ENCODE measurements at regions not wholly inside any gene's neighbourhood (a gene's known extent, or its start where the extent isn't known, plus 50 kb on each side); places are given as distances from the start of the nearest gene placed in this dataset.
A peak's percentile ranks its signal among the peaks of the same experiment; 100 is the strongest.

DNA sequence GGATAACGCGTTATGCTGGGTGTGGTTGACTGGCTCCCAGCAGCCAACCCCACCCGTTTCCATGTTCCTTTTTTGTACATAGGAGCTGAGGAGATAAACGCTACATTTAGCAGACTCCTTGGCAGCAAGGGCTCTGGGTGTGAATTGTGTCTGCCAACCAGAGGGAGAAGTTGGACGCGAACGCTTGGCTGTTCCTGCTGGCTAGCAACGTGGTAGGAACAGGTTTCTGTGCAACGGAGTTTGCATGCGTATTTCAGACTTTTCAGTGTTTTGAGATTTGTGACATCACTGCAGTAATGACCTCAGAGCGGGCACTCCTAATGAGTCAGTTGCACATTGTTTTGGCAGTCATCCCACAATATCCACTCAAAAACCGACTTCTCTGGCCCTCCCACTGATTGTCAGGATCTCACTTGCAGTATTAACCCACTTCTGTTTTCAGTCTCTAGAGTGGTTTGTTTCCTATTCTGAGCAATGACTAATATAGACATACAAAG is 98.7 kb upstream of the RGS1 start:
- WGBS, 2 experiments (ENCODE audit: insufficient coverage in 2 of 2): 95 to 96% methylated on average over 8 to 12 of the region's 12 CpGs
- Histone ChIP-seq H3K4me3 (ENCODE audit: extremely low read depth, insufficient read depth, low read length, poor library complexity, severe bottlenecking) (no peak overlapping the region), H3K36me3 (ENCODE audit: control insufficient read depth, insufficient read depth, low read length) (no peaks in the 10 kb centered on the region), H3K27ac (ENCODE audit: low read depth, low read length, severe bottlenecking) (no peak overlapping the region), H3K9me3 (ENCODE audit: control insufficient read depth, low read length) (peaks cover 6% of the 10 kb centered on the region), H3K4me1 (ENCODE audit: control insufficient read depth, insufficient read depth, low read length, poor library complexity, severe bottlenecking) (no peaks in the 10 kb centered on the region)

DNA sequence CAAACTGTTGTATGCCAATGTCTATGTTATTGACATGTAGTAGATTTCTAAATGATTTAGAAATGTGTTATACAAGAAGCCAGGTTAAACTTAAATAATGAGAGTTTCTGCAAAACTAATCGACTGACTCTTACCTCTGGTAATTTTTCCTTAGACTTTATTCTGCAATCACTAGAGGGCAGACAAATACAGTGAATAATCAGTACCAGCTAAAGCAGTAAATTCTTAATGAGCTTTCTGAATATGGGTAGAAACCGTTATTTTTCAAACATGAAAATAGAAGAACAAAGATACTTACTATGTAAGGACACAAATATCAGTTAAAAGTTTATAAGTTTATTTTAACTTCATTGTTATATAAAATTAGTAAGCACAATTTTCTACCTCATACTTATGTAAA is 97.9 kb upstream of the RGS1 start:
- Histone ChIP-seq H3K9me3 (ENCODE audit: control insufficient read depth, low read length) (peaks cover 6% of the 10 kb centered on the region), H3K27ac (ENCODE audit: low read depth, low read length, severe bottlenecking) (no peak overlapping the region), H3K4me1 (ENCODE audit: control insufficient read depth, insufficient read depth, low read length, poor library complexity, severe bottlenecking) (no peaks in the 10 kb centered on the region), H3K4me3 (ENCODE audit: extremely low read depth, insufficient read depth, low read length, poor library complexity, severe bottlenecking) (no peak overlapping the region), H3K36me3 (ENCODE audit: control insufficient read depth, insufficient read depth, low read length) (no peaks in the 10 kb centered on the region)
- WGBS, 2 experiments (ENCODE audit: insufficient coverage in 2 of 2): no CpG with 5 or more reads among the region's 2 CpGs

DNA sequence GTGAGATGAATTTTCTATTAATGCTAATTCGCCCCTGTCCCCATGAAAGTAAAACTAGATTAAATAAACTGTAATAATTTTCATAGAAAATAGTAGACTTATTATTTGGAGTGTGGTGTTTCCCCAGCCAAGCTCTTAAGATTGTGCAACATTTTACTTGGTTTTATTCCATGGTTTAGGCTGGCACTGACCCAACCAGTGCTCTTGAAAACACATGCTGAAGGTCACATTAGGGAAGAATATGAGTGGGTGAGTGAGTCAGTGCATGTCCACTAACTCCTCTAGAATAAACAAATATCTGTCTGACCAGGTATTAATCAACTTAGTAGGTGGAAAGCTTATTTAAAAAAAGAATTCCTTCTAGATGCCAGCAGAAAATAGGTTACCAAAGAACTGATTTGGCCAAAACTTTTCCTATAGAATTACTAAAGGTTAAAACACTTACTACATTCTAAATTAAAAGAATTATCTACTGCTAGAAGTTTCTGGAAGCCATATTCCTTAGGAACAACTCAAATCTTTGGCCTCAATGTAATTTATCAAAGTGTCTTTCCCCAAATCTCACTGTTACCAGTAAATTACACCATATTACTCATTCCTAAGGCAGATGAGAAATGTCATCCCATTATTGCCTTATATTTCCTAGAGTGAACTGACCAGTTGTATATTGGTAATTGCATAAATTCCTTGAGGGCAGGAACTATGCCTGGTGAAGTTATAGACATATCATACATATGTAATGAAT is 89.7 kb upstream of the RGS1 start:
- Histone ChIP-seq H3K27ac (ENCODE audit: low read depth, low read length, severe bottlenecking) (no peak overlapping the region), H3K9me3 (ENCODE audit: control insufficient read depth, low read length) (no peaks in the 10 kb centered on the region), H3K36me3 (ENCODE audit: control insufficient read depth, insufficient read depth, low read length) (no peaks in the 10 kb centered on the region), H3K4me3 (ENCODE audit: extremely low read depth, insufficient read depth, low read length, poor library complexity, severe bottlenecking) (no peak overlapping the region), H3K4me1 (ENCODE audit: control insufficient read depth, insufficient read depth, low read length, poor library complexity, severe bottlenecking) (no peaks in the 10 kb centered on the region)
- no CpG with 5 or more reads among the region's 1 CpG for WGBS, 2 experiments (ENCODE audit: insufficient coverage in 2 of 2)

DNA sequence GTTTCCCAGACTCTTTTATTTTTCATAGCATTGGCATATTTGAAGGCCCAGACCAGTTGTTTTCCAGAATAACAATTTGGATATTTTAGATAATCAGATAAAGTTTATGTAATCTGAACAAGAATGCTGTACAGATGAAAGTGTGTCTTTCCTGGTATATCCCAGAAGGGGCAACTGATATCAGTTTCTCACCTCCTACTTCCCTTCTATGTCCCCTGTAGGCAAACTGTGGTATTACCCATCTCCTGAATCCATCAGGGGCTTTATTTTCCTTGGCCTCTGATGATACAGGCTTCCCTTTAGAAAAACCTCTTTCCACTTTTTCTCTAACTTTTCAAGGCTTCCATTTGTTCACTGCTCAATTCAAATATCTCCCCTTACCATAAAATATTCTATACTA is 87.5 kb upstream of the RGS1 start:
- no peak overlapping the region for H3K27ac ChIP-seq (ENCODE audit: low read depth, low read length, severe bottlenecking)

DNA sequence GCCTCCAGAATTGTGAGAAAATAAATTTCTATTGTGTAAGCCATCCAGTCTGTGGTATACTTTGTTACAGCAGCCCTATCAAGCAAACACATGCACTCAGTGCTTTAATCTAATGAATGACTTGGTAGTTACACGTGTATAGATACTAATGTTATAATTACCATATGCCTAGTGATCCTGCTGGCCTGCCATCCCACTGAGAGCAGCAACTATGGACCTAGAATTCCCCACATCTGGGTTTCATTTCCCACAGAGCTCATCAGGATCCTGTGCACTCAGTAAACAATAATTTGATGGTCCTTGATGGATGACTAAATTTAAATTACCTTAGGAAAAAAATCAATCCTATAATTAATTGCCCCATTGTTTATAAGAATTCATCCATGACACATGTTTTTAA is 86.5 kb upstream of the RGS1 start:
- H3K4me3 ChIP-seq (ENCODE audit: extremely low read depth, insufficient read depth, low read length, poor library complexity, severe bottlenecking): no peak overlapping the region
- WGBS, 2 experiments (ENCODE audit: insufficient coverage in 2 of 2): no CpG with 5 or more reads among the region's 1 CpG
- H3K9me3 ChIP-seq (ENCODE audit: control insufficient read depth, low read length): no peaks in the 10 kb centered on the region
- H3K27ac ChIP-seq (ENCODE audit: low read depth, low read length, severe bottlenecking): peak overlapping the region; percentile 37
- H3K36me3 ChIP-seq (ENCODE audit: control insufficient read depth, insufficient read depth, low read length): no peaks in the 10 kb centered on the region
- no peaks in the 10 kb centered on the region for H3K4me1 ChIP-seq (ENCODE audit: control insufficient read depth, insufficient read depth, low read length, poor library complexity, severe bottlenecking)

More for the DNA sequence above, 87.5 kb upstream of the RGS1 start:
- no peaks in the 10 kb centered on the region for H3K4me1 ChIP-seq (ENCODE audit: control insufficient read depth, insufficient read depth, low read length, poor library complexity, severe bottlenecking)
- no peaks in the 10 kb centered on the region for H3K36me3 ChIP-seq (ENCODE audit: control insufficient read depth, insufficient read depth, low read length)
- no peak overlapping the region for H3K4me3 ChIP-seq (ENCODE audit: extremely low read depth, insufficient read depth, low read length, poor library complexity, severe bottlenecking)
- no peaks in the 10 kb centered on the region for H3K9me3 ChIP-seq (ENCODE audit: control insufficient read depth, low read length)

DNA sequence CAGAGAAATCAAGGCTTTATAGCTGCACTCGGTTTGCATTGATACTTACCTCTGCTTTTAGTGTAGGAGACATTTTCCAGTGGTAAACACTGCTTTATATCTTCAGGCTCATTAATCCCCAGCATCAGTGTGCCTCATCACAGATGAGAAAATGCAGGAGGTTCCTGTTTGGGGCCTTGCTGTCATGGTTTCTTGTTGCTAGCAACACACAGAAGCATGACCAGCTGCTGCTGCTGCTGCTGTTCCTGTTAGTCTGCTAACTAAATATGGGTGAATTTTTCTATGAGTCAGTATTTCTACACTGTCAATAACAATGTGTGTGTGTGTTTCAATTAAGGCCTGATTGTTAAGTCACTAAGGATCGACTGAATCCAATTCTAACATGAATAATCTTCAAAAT is 85.8 kb upstream of the RGS1 start:
- 80% methylated on average over 1 of the region's 2 CpGs; no CpG with 5 or more reads in 1 of the 2 experiments for WGBS, 2 experiments (ENCODE audit: insufficient coverage in 2 of 2)

DNA sequence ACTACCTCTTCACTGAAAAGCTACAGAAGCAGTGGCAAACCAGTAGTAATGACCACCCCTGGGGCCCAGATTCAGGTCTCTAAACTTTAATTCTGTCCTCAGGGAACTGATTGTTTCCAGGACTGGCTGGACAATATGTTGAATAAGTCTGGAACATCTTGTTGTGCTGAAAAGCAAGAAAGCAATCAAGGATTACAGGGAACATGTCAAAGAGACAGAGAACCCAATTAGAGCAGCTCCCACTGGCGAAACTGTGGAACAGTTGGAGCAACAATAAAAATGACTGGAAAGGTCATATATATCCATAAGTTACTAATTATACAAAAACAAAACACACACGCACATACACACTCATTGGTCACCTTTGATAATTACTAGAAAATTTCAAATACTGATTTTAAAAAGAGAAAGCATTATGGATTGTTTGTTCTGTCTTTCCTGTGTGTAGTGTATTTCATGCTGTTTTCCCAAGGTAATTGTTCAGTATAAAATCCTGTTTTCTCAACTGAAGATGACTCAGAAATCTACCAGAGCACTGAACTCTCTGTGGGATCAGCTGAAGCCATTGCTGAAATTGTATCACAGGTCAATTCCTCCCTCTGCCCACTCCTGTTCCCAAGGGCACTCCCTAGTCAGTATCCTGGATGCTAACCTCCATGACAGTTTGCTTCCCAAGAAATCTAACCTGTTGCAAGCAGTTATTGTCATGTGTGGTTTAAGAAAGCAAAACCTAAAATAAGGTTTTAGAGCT is 83.6 kb upstream of the RGS1 start:
- WGBS, 2 experiments (ENCODE audit: insufficient coverage in 2 of 2): no CpG with 5 or more reads among the region's 2 CpGs
- Histone ChIP-seq H3K36me3 (ENCODE audit: control insufficient read depth, insufficient read depth, low read length) (no peaks in the 10 kb centered on the region), H3K4me3 (ENCODE audit: extremely low read depth, insufficient read depth, low read length, poor library complexity, severe bottlenecking) (no peak overlapping the region), H3K27ac (ENCODE audit: low read depth, low read length, severe bottlenecking) (no peak overlapping the region), H3K4me1 (ENCODE audit: control insufficient read depth, insufficient read depth, low read length, poor library complexity, severe bottlenecking) (no peaks in the 10 kb centered on the region), H3K9me3 (ENCODE audit: control insufficient read depth, low read length) (no peaks in the 10 kb centered on the region)

More for the DNA sequence above, 85.8 kb upstream of the RGS1 start:
- Histone ChIP-seq H3K9me3 (ENCODE audit: control insufficient read depth, low read length) (no peaks in the 10 kb centered on the region), H3K36me3 (ENCODE audit: control insufficient read depth, insufficient read depth, low read length) (no peaks in the 10 kb centered on the region), H3K4me1 (ENCODE audit: control insufficient read depth, insufficient read depth, low read length, poor library complexity, severe bottlenecking) (no peaks in the 10 kb centered on the region), H3K4me3 (ENCODE audit: extremely low read depth, insufficient read depth, low read length, poor library complexity, severe bottlenecking) (no peak overlapping the region), H3K27ac (ENCODE audit: low read depth, low read length, severe bottlenecking) (peak overlapping the region; percentile 85)

DNA sequence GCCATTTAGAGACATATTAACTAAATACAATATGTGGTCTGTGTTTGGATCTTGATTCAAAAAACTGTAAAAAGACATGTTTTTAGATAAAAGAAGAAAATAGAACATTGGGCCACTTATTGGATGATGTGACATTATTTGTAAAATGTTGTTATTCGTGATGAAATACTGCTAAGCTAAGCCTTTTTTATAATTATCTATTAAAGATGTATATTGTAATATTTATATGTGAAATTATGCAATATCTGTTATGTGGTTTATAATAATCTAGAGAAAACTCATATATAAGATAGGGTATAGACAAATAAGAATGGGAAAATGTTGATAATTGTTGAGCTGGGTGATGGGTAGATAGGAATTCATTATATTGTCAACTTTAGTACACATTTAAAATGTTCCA is 82.0 kb upstream of the RGS1 start:
- Histone ChIP-seq H3K4me1 (ENCODE audit: control insufficient read depth, insufficient read depth, low read length, poor library complexity, severe bottlenecking) (no peaks in the 10 kb centered on the region), H3K9me3 (ENCODE audit: control insufficient read depth, low read length) (no peaks in the 10 kb centered on the region), H3K27ac (ENCODE audit: low read depth, low read length, severe bottlenecking) (no peak overlapping the region), H3K36me3 (ENCODE audit: control insufficient read depth, insufficient read depth, low read length) (no peaks in the 10 kb centered on the region), H3K4me3 (ENCODE audit: extremely low read depth, insufficient read depth, low read length, poor library complexity, severe bottlenecking) (no peak overlapping the region)
- 80% methylated on average over 1 of the region's 1 CpG; no CpG with 5 or more reads in 1 of the 2 experiments for WGBS, 2 experiments (ENCODE audit: insufficient coverage in 2 of 2)

DNA sequence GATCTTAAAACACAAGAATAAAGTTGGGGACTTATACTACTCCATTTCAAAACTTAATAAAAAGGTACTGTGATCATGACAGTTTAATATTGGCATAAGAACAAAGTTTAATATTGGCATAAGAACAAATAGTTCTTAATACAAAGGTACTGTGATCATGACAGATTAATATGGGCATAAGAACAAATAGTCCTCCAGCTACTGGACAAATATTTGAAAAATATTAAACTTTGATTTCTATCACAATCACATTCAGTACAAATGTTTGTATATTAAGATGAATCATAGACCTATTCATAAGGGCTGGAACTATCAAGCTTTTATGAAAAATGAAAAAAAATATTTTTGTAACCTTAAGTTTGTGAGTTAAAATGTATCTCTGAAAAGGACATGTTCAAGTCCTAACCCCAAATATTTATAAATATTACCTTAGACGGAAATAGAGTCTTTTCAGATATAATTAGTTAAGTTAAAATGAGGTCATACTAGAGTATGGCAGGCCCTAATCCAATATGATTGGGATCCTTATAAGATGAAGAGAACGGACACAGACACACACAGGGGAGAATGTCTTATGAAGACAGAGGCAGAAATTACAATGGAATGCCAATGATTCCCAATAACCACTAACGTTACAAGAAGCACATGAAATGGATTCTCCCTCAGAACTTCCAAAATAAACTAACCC is 79.1 kb upstream of the RGS1 start:
- no peak overlapping the region for H3K4me3 ChIP-seq (ENCODE audit: extremely low read depth, insufficient read depth, low read length, poor library complexity, severe bottlenecking)
- no CpG with 5 or more reads among the region's 3 CpGs for WGBS, 2 experiments (ENCODE audit: insufficient coverage in 2 of 2)
- H3K4me1 ChIP-seq (ENCODE audit: control insufficient read depth, insufficient read depth, low read length, poor library complexity, severe bottlenecking): no peaks in the 10 kb centered on the region
- no peak overlapping the region for H3K27ac ChIP-seq (ENCODE audit: low read depth, low read length, severe bottlenecking)
- H3K9me3 ChIP-seq (ENCODE audit: control insufficient read depth, low read length): no peaks in the 10 kb centered on the region
- H3K36me3 ChIP-seq (ENCODE audit: control insufficient read depth, insufficient read depth, low read length): no peaks in the 10 kb centered on the region

DNA sequence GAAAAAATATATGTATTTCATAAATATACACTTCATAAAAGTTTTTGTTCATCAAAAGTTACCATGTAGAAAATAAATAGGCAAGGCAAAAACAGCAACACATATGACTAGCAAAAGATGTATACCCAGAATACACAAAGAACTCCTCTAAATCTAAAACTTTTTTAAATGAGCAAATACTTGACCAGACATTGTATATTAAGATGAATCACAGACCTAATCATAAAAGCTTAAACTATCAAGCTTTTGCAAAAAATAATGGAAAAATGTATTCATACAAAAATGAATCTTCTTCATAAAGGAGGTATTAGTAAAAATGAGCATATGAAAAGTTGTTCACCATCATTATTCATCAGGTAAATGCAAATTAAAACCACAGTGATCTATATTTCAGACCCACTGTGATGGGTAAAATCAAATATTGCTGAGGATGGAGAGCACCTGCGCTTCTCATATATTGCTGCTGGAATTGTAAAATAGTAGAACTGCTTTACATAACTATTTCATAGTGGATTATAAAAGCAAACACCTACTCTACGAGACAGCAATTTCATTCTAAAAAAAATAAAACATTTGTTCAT is 78.3 kb upstream of the RGS1 start:
- no peaks in the 10 kb centered on the region for H3K36me3 ChIP-seq (ENCODE audit: control insufficient read depth, insufficient read depth, low read length)

More for the DNA sequence above, 78.3 kb upstream of the RGS1 start:
- H3K4me1 ChIP-seq (ENCODE audit: control insufficient read depth, insufficient read depth, low read length, poor library complexity, severe bottlenecking): no peaks in the 10 kb centered on the region
- H3K9me3 ChIP-seq (ENCODE audit: control insufficient read depth, low read length): no peaks in the 10 kb centered on the region
- no peak overlapping the region for H3K4me3 ChIP-seq (ENCODE audit: extremely low read depth, insufficient read depth, low read length, poor library complexity, severe bottlenecking)
- WGBS, 2 experiments (ENCODE audit: insufficient coverage in 2 of 2): no CpG with 5 or more reads among the region's 2 CpGs
- no peak overlapping the region for H3K27ac ChIP-seq (ENCODE audit: low read depth, low read length, severe bottlenecking)
